A673 (cell line): ENCODE measurements at regions not wholly inside any gene's neighbourhood (a gene's known extent, or its start where the extent isn't known, plus 50 kb on each side); places are given as distances from the start of the nearest gene placed in this dataset.

Experiments used
- BruUV-seq: library from RNA; stranded (reverse); fragments of 400-500 nt; replicated peaks from 2 replicates; lab custom pipeline; 2021; lab: Mats Ljungman, UMichigan
- CTCF ChIA-PET: fragments of 300-600 bp; sonication (Branson Sonifier 250); formaldehyde crosslinking; loops from one replicate; lab custom pipeline; 2022; ENCODE audit warnings: antibody characterized with exemption; lab: Charles Lee
- POLR2A ChIA-PET: fragments of 300-600 bp; sonication (Branson Sonifier 250); formaldehyde crosslinking; loops from one replicate; lab custom pipeline; 2022; ENCODE audit warnings: antibody characterized with exemption; ENCODE audit not compliant: low non-redundant PET; lab: Charles Lee
- DNase-seq: peaks from one replicate; pipeline ENCODE4 v3.0.0-alpha.2; 2015; ENCODE audit warnings: low spot score
- H3K27ac ChIP-seq: fragments of 200-600 bp; sonication (generic); 2 replicates; pipeline ENCODE4 v1.5.1; 2016; ENCODE audit warnings: mixed run types, low read depth, mild to moderate bottlenecking, mixed read lengths, antibody characterized with exemption, low read length; ENCODE audit not compliant: poor library complexity, severe bottlenecking
- H3K27me3 ChIP-seq: fragments of 200-600 bp; sonication (generic); replicated peaks from 2 replicates; pipeline ENCODE4 v1.6.1; 2017; ENCODE audit warnings: mixed run types, low read depth, mild to moderate bottlenecking, mixed read lengths, antibody characterized with exemption, low read length; ENCODE audit not compliant: insufficient read depth, poor library complexity
- H3K36me3 ChIP-seq: fragments of 200-600 bp; sonication (generic); 2 replicates; pipeline ENCODE4 v1.6.1; 2016; ENCODE audit warnings: mixed run types, mild to moderate bottlenecking, mixed read lengths, antibody characterized with exemption, low read length; ENCODE audit not compliant: insufficient read depth, poor library complexity, severe bottlenecking
- H3K4me1 ChIP-seq: fragments of 200-600 bp; sonication (generic); 2 replicates; pipeline ENCODE4 v1.6.1; 2017; ENCODE audit warnings: mixed run types, mild to moderate bottlenecking, mixed read lengths, antibody characterized with exemption, low read length; ENCODE audit not compliant: insufficient read depth, poor library complexity, severe bottlenecking
- H3K4me3 ChIP-seq: fragments of 200-600 bp; sonication (generic); 2 replicates; pipeline ENCODE4 v1.5.1; 2016; ENCODE audit warnings: low read depth, mixed run types, mild to moderate bottlenecking, mixed read lengths, low read length; ENCODE audit not compliant: poor library complexity, severe bottlenecking
- H3K9me3 ChIP-seq: fragments of 200-600 bp; sonication (generic); 2 replicates; pipeline ENCODE4 v1.6.1; 2016; ENCODE audit warnings: mixed run types, low read depth, mild to moderate bottlenecking, mixed read lengths, antibody characterized with exemption, low read length; ENCODE audit not compliant: poor library complexity, severe bottlenecking
- EZH2 ChIP-seq: fragments of 200-600 bp; sonication (generic); IDR thresholded peaks from 2 replicates; pipeline ENCODE4 v1.6.1; 2017; ENCODE audit warnings: borderline replicate concordance, low read depth, mild to moderate bottlenecking, mixed read lengths, antibody characterized with exemption, low read length; ENCODE audit not compliant: poor library complexity, severe bottlenecking
- intact Hi-C: fragments of 100-400 bp; cut with micrococcal nuclease; formaldehyde crosslinking; loops from one replicate; pipeline ENCODE4 v1.10.0; 2022; ENCODE audit not compliant: unreplicated experiment
- TF ChIP-seq, protein P1 (sequence below): fragments of 300-800, 200-600 bp; sonication (generic); conservative IDR thresholded peaks from 2 replicates; pipeline ENCODE4 v1.5.1; 2017; ENCODE audit warnings: low read depth, mild to moderate bottlenecking, antibody characterized with exemption, low read length, moderate library complexity, mixed read lengths

DNA sequence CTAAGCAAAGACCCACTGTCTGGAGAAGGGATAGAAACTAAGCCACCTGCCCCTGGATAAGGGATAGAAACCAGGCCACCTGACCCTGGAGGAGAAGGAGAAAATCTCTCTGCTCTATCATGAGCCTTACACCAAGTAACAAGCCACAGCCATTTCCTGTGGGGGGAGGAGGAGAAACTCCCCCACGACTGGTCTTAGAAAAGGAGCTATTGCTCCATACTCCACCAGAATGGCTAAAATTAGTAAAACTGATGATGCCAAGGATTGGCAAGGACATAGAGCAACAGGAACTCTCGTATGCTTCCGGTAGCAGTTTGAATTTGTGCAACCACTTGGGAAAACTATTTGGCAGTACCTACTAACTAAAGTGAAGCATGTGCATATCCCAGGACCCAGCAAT lies 70.8 kb downstream of the ACTL7B start:
- ChIA-PET CTCF (no interaction called here), POLR2A (no interaction called here)
- intact Hi-C loops = no loop called here
- no peak for TF ChIP-seq EZH2
- TF ChIP-seq, protein P1, sequence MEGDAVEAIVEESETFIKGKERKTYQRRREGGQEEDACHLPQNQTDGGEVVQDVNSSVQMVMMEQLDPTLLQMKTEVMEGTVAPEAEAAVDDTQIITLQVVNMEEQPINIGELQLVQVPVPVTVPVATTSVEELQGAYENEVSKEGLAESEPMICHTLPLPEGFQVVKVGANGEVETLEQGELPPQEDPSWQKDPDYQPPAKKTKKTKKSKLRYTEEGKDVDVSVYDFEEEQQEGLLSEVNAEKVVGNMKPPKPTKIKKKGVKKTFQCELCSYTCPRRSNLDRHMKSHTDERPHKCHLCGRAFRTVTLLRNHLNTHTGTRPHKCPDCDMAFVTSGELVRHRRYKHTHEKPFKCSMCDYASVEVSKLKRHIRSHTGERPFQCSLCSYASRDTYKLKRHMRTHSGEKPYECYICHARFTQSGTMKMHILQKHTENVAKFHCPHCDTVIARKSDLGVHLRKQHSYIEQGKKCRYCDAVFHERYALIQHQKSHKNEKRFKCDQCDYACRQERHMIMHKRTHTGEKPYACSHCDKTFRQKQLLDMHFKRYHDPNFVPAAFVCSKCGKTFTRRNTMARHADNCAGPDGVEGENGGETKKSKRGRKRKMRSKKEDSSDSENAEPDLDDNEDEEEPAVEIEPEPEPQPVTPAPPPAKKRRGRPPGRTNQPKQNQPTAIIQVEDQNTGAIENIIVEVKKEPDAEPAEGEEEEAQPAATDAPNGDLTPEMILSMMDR = no peak
- no peak overlapping the region for H3K27ac ChIP-seq
- peaks cover 25% of the 10 kb centered on the region for H3K4me1 ChIP-seq
- no peak overlapping the region for H3K4me3 ChIP-seq
- no peaks in the 10 kb centered on the region for H3K36me3 ChIP-seq
- DNase-seq = no peak
- no TSS peak for BruUV-seq
- H3K27me3 ChIP-seq = no peaks in the 10 kb centered on the region
- no peaks in the 10 kb centered on the region for H3K9me3 ChIP-seq

GRCh38 chr9:108783731-108784495 lies 71.9 kb downstream of the ACTL7B start:
- no peak for DNase-seq
- no TSS peak for BruUV-seq
- Histone ChIP-seq H3K27ac (no peak overlapping the region), H3K4me1 (peaks cover 25% of the 10 kb centered on the region), H3K36me3 (no peaks in the 10 kb centered on the region), H3K9me3 (no peaks in the 10 kb centered on the region), H3K4me3 (no peak overlapping the region), H3K27me3 (no peaks in the 10 kb centered on the region)
- TF ChIP-seq, protein P1 = no peak
- no peak for TF ChIP-seq EZH2
- ChIA-PET CTCF (no interaction called here), POLR2A (no interaction called here)
- intact Hi-C loops = no loop called here

GRCh38 chr9:108783326-108783725 lies 72.5 kb downstream of the ACTL7B start:
- no peak overlapping the region for H3K4me3 ChIP-seq
- H3K9me3 ChIP-seq = no peaks in the 10 kb centered on the region
- no peaks in the 10 kb centered on the region for H3K36me3 ChIP-seq
- ChIA-PET POLR2A (no interaction called here), CTCF (no interaction called here)
- no peak for DNase-seq
- intact Hi-C loops = no loop called here
- peaks cover 25% of the 10 kb centered on the region for H3K4me1 ChIP-seq
- no TSS peak for BruUV-seq
- TF ChIP-seq EZH2 = no peak
- TF ChIP-seq, protein P1 = no peak
- no peak overlapping the region for H3K27ac ChIP-seq
- H3K27me3 ChIP-seq = no peaks in the 10 kb centered on the region
